GM12874 (cell line): ENCODE measurements at regions not wholly inside any gene's neighbourhood (a gene's known extent, or its start where the extent isn't known, plus 50 kb on each side); places are given as distances from the start of the nearest gene placed in this dataset.

Experiments used
- CTCF ChIP-seq: IDR thresholded peaks from 2 replicates; pipeline ENCODE4 v1.5.1; 2011; ENCODE audit warnings: low read depth, mild to moderate bottlenecking, control low read depth, low read length, moderate library complexity; ENCODE audit not compliant: insufficient read depth

GRCh38 chr10:78408671-78409472 is 375.2 kb downstream of the RPS24 start:
- no peak for TF ChIP-seq CTCF

- no peak for TF ChIP-seq CTCF
Measured at GRCh38 chr10:78410046-78410965, 376.6 kb downstream of the RPS24 start.

GRCh38 chr10:78411716-78412115 is 378.1 kb downstream of the RPS24 start:
- TF ChIP-seq CTCF = no peak

- TF ChIP-seq CTCF = no peak
Measured at GRCh38 chr10:78412605-78413004, 378.9 kb downstream of the RPS24 start.

GRCh38 chr10:78413076-78414055 is 379.7 kb downstream of the RPS24 start:
- no peak for TF ChIP-seq CTCF

- TF ChIP-seq CTCF = no peak
Measured at GRCh38 chr10:78414380-78414779, 380.7 kb downstream of the RPS24 start.
